OCI-LY1 (cell line): ENCODE measurements at regions not wholly inside any gene's neighbourhood (a gene's known extent, or its start where the extent isn't known, plus 50 kb on each side); places are given as distances from the start of the nearest gene placed in this dataset.

Experiments used
- H2AFZ ChIP-seq: fragments of 200-600 bp; sonication (generic), shearing (Covaris generic); 2 replicates; pipeline ENCODE4 v1.6.0; 2014; ENCODE audit warnings: antibody characterized with exemption, mild to moderate bottlenecking, low read length
- H3F3A ChIP-seq: fragments of 200-600 bp; sonication (generic), shearing (Covaris generic); 2 replicates; pipeline ENCODE4 v1.6.0; 2014; ENCODE audit warnings: mild to moderate bottlenecking, antibody characterized with exemption, low read length, moderate library complexity; ENCODE audit not compliant: insufficient read depth
- H3K27ac ChIP-seq: fragments of 200-600 bp; sonication (generic); 2 replicates; pipeline ENCODE4 v1.5.1; 2014; ENCODE audit warnings: low read length, mixed run types, mild to moderate bottlenecking, low read depth; ENCODE audit not compliant: poor library complexity, severe bottlenecking
- H3K27me3 ChIP-seq: fragments of 200-600 bp; sonication (generic); 2 replicates; pipeline ENCODE4 v1.6.0; 2014; ENCODE audit warnings: antibody characterized with exemption, mild to moderate bottlenecking, low read length, moderate library complexity; ENCODE audit not compliant: insufficient read depth
- H3K36me3 ChIP-seq: fragments of 200-600 bp; sonication (generic); 2 replicates; pipeline ENCODE4 v1.6.1; 2014; ENCODE audit warnings: mild to moderate bottlenecking, antibody characterized with exemption, low read length, moderate library complexity, mixed read lengths; ENCODE audit not compliant: insufficient read depth
- H3K4me1 ChIP-seq: fragments of 200-600 bp; sonication (generic); 2 replicates; pipeline ENCODE4 v1.5.1; 2014; ENCODE audit warnings: mild to moderate bottlenecking, low read length, moderate library complexity; ENCODE audit not compliant: insufficient read depth, severe bottlenecking
- H3K4me2 ChIP-seq: fragments of 200-600 bp; sonication (generic), shearing (Covaris generic); 2 replicates; pipeline ENCODE4 v1.6.1; 2014; ENCODE audit warnings: low read length
- H3K4me3 ChIP-seq: fragments of 200-600 bp; sonication (generic); 2 replicates; pipeline ENCODE4 v1.5.1; 2014; ENCODE audit warnings: low read length, low read depth, mild to moderate bottlenecking, mixed read lengths; ENCODE audit not compliant: poor library complexity, severe bottlenecking
- H3K79me2 ChIP-seq: fragments of 200-600 bp; shearing (Covaris generic); 2 replicates; pipeline ENCODE4 v1.6.1; 2016; ENCODE audit warnings: mixed run types, low read length, mixed read lengths; ENCODE audit not compliant: insufficient read depth
- H3K9ac ChIP-seq: fragments of 200-600 bp; sonication (generic), shearing (Covaris generic); 2 replicates; pipeline ENCODE4 v1.6.1; 2014; ENCODE audit warnings: mild to moderate bottlenecking, low read length, mixed read lengths
- H3K9me2 ChIP-seq: fragments of 200-600 bp; sonication (generic), shearing (Covaris generic); 2 replicates; pipeline ENCODE4 v1.6.1; 2014; ENCODE audit warnings: low read depth, mild to moderate bottlenecking, low read length, mixed read lengths
- H3K9me3 ChIP-seq: fragments of 200-600 bp; shearing (Covaris generic); 2 replicates; pipeline ENCODE4 v1.6.1; 2014; ENCODE audit warnings: low read length, mixed read lengths
- H4K20me1 ChIP-seq: fragments of 200-600 bp; sonication (generic), shearing (Covaris generic); 2 replicates; pipeline ENCODE4 v1.6.0; 2016; ENCODE audit warnings: mild to moderate bottlenecking, low read length; ENCODE audit not compliant: insufficient read depth
- EZH2 ChIP-seq: fragments of 200-600 bp; sonication (generic), shearing (Covaris generic); IDR thresholded peaks from 2 replicates; pipeline ENCODE4 v1.8.0; 2017; ENCODE audit warnings: borderline replicate concordance, mixed run types, mild to moderate bottlenecking, antibody characterized with exemption, low read length, moderate library complexity, mixed read lengths
- TF ChIP-seq, protein P1 (sequence below): fragments of 200-600 bp; sonication (generic), shearing (Covaris generic); IDR thresholded peaks from 2 replicates; pipeline ENCODE4 v1.5.1; 2017; ENCODE audit warnings: mild to moderate bottlenecking, antibody characterized with exemption, low read length, moderate library complexity, mixed read lengths

DNA sequence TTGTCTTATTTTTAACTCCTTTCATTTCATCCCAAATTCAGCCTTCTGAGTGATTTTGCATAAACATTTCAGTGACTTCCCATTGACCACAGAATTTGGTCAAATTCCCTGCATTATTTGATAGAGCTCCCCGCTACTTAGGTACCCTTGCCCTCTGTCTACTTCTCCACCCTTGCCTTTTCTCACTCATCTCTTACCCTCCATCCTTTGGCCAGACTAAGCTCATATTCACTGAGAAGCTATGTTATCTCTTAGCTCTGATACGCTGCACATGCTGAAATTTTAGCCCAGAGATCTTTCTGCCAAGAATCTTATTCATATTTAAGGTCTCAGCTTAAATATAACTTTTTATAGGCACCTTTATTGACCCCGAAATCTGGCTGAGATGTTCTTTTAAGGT is 1031.9 kb downstream of the ADGRL3 start:
- no peaks in the 10 kb centered on the region for H3K27me3 ChIP-seq
- H3K4me3 ChIP-seq = no peak overlapping the region
- H3K27ac ChIP-seq = no peak overlapping the region

DNA sequence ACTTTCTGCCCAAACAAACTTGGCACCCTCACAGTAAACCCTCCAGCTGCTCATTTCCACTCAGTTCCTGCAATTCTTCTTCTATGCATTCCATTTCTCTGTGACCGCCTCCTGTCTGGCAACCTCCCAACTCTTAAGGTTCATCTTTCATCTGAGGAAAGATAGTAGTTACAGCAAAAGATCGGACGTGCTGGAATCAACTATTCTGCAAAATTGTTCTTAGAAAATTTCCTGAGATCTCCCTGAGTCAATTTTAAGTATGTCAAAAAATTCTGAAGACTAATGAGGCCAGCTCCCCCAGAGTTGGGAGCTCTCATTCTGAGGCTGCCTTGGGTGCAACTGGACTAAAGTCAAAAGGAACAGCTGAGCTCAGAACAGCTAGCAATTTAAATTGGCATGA is 1026.0 kb downstream of the ADGRL3 start:
- Histone ChIP-seq H3K9ac (no peak overlapping the region), H2AFZ (no peak overlapping the region), H3K9me2 (no peaks in the 10 kb centered on the region; the same call in 1 of the 2 replicates), H3K27me3 (no peaks in the 10 kb centered on the region), H3K79me2 (no peaks in the 10 kb centered on the region), H3K4me2 (no peak overlapping the region), H3K4me3 (no peak overlapping the region), H4K20me1 (no peaks in the 10 kb centered on the region), H3K4me1 (no peaks in the 10 kb centered on the region), H3K27ac (no peak overlapping the region), H3K36me3 (no peaks in the 10 kb centered on the region), H3K9me3 (no peaks in the 10 kb centered on the region), H3F3A (no peaks in the 10 kb centered on the region)
- TF ChIP-seq, protein P1, sequence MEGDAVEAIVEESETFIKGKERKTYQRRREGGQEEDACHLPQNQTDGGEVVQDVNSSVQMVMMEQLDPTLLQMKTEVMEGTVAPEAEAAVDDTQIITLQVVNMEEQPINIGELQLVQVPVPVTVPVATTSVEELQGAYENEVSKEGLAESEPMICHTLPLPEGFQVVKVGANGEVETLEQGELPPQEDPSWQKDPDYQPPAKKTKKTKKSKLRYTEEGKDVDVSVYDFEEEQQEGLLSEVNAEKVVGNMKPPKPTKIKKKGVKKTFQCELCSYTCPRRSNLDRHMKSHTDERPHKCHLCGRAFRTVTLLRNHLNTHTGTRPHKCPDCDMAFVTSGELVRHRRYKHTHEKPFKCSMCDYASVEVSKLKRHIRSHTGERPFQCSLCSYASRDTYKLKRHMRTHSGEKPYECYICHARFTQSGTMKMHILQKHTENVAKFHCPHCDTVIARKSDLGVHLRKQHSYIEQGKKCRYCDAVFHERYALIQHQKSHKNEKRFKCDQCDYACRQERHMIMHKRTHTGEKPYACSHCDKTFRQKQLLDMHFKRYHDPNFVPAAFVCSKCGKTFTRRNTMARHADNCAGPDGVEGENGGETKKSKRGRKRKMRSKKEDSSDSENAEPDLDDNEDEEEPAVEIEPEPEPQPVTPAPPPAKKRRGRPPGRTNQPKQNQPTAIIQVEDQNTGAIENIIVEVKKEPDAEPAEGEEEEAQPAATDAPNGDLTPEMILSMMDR = no peak
- TF ChIP-seq EZH2 = no peak

More for the DNA sequence above, 1031.9 kb downstream of the ADGRL3 start:
- Histone ChIP-seq H3K9ac (no peak overlapping the region), H3K9me3 (no peaks in the 10 kb centered on the region), H3K9me2 (no peaks in the 10 kb centered on the region; the same call in 1 of the 2 replicates), H3K79me2 (no peaks in the 10 kb centered on the region), H3K4me2 (no peak overlapping the region), H3K4me1 (no peaks in the 10 kb centered on the region), H4K20me1 (no peaks in the 10 kb centered on the region), H2AFZ (no peak overlapping the region), H3F3A (no peaks in the 10 kb centered on the region), H3K36me3 (no peaks in the 10 kb centered on the region)
- no peak for TF ChIP-seq EZH2
- TF ChIP-seq, protein P1 = no peak

DNA sequence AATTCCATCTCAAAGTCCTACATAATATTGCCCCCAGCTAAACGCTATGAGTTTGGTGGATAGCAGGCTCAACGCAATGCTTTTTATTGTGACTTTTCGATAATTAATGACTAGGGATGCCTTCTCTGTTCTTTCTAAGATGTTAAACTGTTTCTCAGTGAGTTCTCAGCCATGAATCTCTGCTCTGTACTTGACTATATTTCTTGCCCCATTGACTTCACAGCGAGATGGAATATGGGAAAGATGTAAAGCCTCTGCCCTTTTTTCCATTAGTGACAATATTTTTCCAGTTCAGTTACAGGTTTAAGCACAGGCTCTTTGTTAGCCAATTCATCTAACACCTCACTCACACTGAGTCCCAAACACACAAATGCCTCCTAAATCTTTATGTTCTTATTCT is 1022.0 kb downstream of the ADGRL3 start:
- H3K27ac ChIP-seq = no peak overlapping the region
- no peaks in the 10 kb centered on the region for H3K79me2 ChIP-seq
- no peak overlapping the region for H3K4me3 ChIP-seq
- no peaks in the 10 kb centered on the region for H3F3A ChIP-seq
- no peaks in the 10 kb centered on the region for H4K20me1 ChIP-seq
- H3K9me3 ChIP-seq = no peaks in the 10 kb centered on the region
- no peaks in the 10 kb centered on the region for H3K27me3 ChIP-seq
- H3K4me1 ChIP-seq = no peaks in the 10 kb centered on the region
- no peak overlapping the region for H3K9ac ChIP-seq
- H2AFZ ChIP-seq = no peak overlapping the region
- H3K4me2 ChIP-seq = no peak overlapping the region
- no peaks in the 10 kb centered on the region for H3K36me3 ChIP-seq
- no peak for TF ChIP-seq EZH2
- TF ChIP-seq, protein P1 = no peak
- H3K9me2 ChIP-seq = no peaks in the 10 kb centered on the region
